Ovary (tissue), 7 donors: ENCODE measurements at regions not wholly inside any gene's neighbourhood (a gene's known extent, or its start where the extent isn't known, plus 50 kb on each side); places are given as distances from the start of the nearest gene placed in this dataset.

ENCODE experiments used
- DNase-seq, 5 donors: peaks; one replicate each; pipeline ENCODE4 v3.0.0-alpha.2; 2019 to 2020
- H3K27ac ChIP-seq, 2 donors: fragments of 200-600 bp; one replicate each; pipeline versions ENCODE4 v1.5.1 to v1.8.0; 2019 to 2022
- H3K27me3 ChIP-seq: fragments of 200-600 bp; one replicate; pipeline ENCODE4 v1.8.0; 2022
- H3K36me3 ChIP-seq: fragments of 200-600 bp; sonication (generic); one replicate; pipeline ENCODE4 v1.5.1; 2019
- H3K4me1 ChIP-seq: one replicate; pipeline ENCODE4 v1.8.1; 2013; ENCODE audit warnings: mild to moderate bottlenecking, moderate library complexity; ENCODE audit not compliant: insufficient read depth
- H3K4me3 ChIP-seq: fragments of 200-600 bp; sonication (generic); one replicate; pipeline ENCODE4 v1.5.1; 2017
- H3K9me3 ChIP-seq, 2 donors: fragments of 200-600 bp in 1 of 2; sonication (generic) in 1 of 2; one replicate each; pipeline versions ENCODE4 v1.5.1 to v1.8.1; 2013 to 2019; ENCODE audit warnings: mild to moderate bottlenecking in 1 of 2, moderate library complexity in 1 of 2
- CTCF ChIP-seq, 3 donors: fragments of 450-650 bp in 2 of 3; fragments of 200-600 bp in 1 of 3; IDR thresholded peaks; one replicate each; pipeline versions ENCODE4 v1.5.1 to v1.8.0; 2016 to 2022; ENCODE audit warnings: antibody characterized with exemption in 3 of 3, mild to moderate bottlenecking in 1 of 3
- EP300 ChIP-seq: sonication (generic); formaldehyde crosslinking; IDR thresholded peaks from one replicate; pipeline ENCODE4 v1.6.1; 2017; ENCODE audit warnings: antibody characterized with exemption
- POLR2A ChIP-seq: fragments of 450-650 bp; IDR thresholded peaks from one replicate; pipeline ENCODE4 v1.6.1; 2017; ENCODE audit warnings: antibody characterized with exemption, mild to moderate bottlenecking, moderate library complexity
- WGBS, 3 donors: extraction: QIAGEN DNeasy Blood & Tissue Kit in 1 of 3; methylation state at CpG; one replicate each; pipeline versions ENCODE4 v1.1.5 to v1.1.7; 2013 to 2017; 5-methylcytosine and 5-hydroxymethylcytosine counted together
- intact Hi-C, 4 donors: fragments of 100-400 bp; cut with DNase I; formaldehyde crosslinking; loops; one replicate each; pipeline versions ENCODE4 v1.11.0 to v1.15.1; 2022 to 2023
- donor health status: DM: no; HTN: no; CAD: no; lungs with moderate emphysema.
- donor health status: DM: no; HTN: no; CAD: no.
- donor health status: Bipolar disorder and iron deficiency.
- donor health status: DM: no; HTN: no; CAD: no.
- donor health status: DM: yes; HTN: yes; CAD: no.

DNA sequence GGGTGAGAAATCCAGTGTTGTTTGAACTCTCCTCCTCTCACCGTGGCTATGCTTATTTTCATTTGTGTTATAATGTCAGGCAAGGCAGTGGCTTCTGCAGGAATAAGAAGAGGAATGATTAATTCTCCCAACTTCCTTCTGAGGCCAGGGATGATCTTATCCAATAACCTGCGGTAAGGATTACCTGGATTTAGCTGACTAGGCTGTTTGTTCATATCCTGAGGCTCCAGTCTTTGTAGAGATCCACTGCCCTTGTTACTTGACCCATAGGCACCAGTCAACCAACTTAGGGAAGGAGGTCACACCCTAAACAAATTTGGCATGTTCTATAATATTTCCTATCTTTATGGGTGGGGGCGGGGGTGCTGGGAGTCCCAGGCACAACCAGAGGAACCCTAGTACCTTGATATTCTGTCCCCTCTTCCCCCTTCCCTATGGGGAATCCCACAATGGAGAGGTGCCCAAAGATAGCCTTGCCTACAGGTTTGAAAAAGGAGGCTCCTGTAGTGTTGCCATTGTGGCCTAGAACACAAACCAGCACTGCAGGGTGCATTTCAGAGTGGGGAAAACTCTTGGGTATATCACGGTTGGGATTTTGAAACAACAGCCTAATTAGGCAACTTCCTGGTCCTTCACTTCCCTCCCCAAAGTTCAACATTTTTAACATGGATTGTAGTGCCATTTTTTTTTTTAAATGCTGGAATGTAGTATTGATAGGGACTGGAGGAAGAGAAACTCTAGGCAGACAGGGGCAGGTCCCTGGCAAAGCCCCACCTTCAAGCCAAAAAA, 977.5 kb upstream of the SPRY2 start:
- no peaks in the 10 kb centered on the region for H3K36me3 ChIP-seq
- H3K4me1 ChIP-seq = no peaks in the 10 kb centered on the region
- H3K27ac ChIP-seq = no peak overlapping the region
- H3K4me3 ChIP-seq = no peak overlapping the region
- intact Hi-C loops = no loop called here
- no peaks in the 10 kb centered on the region for H3K9me3 ChIP-seq
- 77 to 84% (median 83%) methylated on average over 4 of the region's 4 CpGs for WGBS, 3 donors
- no peak for DNase-seq
- TF ChIP-seq POLR2A (no peak), CTCF (IDR thresholded peaks at IDR 0.05) (no peak), EP300 (no peak)
- no peaks in the 10 kb centered on the region for H3K27me3 ChIP-seq

GRCh38 chr13:81314461-81314860, 973.5 kb upstream of the SPRY2 start:
- Histone ChIP-seq H3K4me1 (no peaks in the 10 kb centered on the region), H3K9me3 (no peaks in the 10 kb centered on the region), H3K27ac (no peak overlapping the region), H3K4me3 (no peak overlapping the region), H3K27me3 (no peaks in the 10 kb centered on the region), H3K36me3 (no peaks in the 10 kb centered on the region)
- no peak for DNase-seq
- 84 to 88% (median 86%) methylated on average over 3 of the region's 3 CpGs for WGBS, 3 donors
- no peak for TF ChIP-seq POLR2A
- TF ChIP-seq CTCF (IDR thresholded peaks at IDR 0.05) = no peak
- TF ChIP-seq EP300 = no peak
- intact Hi-C loops = no loop called here

- no peak for DNase-seq
- no peaks in the 10 kb centered on the region for H3K4me1 ChIP-seq
- H3K36me3 ChIP-seq = no peaks in the 10 kb centered on the region
- H3K4me3 ChIP-seq = no peak overlapping the region
- no peak overlapping the region for H3K27ac ChIP-seq
- no peaks in the 10 kb centered on the region for H3K9me3 ChIP-seq
- TF ChIP-seq EP300 (no peak), POLR2A (no peak), CTCF (IDR thresholded peaks at IDR 0.05) (no peak)
- no peaks in the 10 kb centered on the region for H3K27me3 ChIP-seq
- intact Hi-C loops = no loop called here
Observed at GRCh38 chr13:81305928-81306327, 965.0 kb upstream of the SPRY2 start.

DNA sequence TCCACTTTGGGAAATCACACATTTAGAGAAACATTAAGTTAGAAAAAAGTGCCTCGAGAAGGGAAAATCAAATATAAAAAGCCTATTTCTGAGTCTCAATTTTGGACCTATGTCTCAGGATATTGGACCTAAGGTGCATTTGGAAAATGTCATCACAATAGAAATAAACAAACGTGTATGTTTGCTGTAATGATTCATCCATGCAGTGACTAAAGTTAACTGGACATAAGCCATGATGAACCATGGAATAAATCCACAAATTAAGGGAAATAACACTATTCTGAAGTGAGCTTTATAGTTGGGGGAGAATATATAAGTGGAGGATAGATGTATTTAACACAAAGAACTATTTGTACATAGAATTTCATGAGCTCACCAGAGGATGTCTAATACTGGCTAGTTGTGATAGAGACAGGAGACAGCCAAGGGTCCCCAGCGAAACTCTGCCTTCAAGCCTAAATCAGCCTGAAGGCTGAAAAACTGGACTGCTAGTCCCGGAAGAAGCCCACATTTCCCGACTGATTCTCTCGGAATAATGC, 963.3 kb upstream of the SPRY2 start:
- Histone ChIP-seq H3K27ac (no peak overlapping the region), H3K27me3 (no peaks in the 10 kb centered on the region), H3K9me3 (no peaks in the 10 kb centered on the region), H3K4me1 (no peaks in the 10 kb centered on the region), H3K36me3 (no peaks in the 10 kb centered on the region), H3K4me3 (no peak overlapping the region)
- 72 to 79% (median 72%) methylated on average over 6 of the region's 6 CpGs for WGBS, 3 donors
- TF ChIP-seq POLR2A (no peak), CTCF (IDR thresholded peaks at IDR 0.05) (no peak), EP300 (no peak)
- DNase-seq = no peak
- intact Hi-C loops = no loop called here
